Breast epithelium (tissue), 3 donors: ENCODE measurements at regions not wholly inside any gene's neighbourhood (a gene's known extent, or its start where the extent isn't known, plus 50 kb on each side); places are given as distances from the start of the nearest gene placed in this dataset.

ENCODE experiments used
- POLR2A ChIP-seq: fragments of 450-650 bp; IDR thresholded peaks from one replicate; pipeline ENCODE4 v1.6.1; 2016; ENCODE audit warnings: antibody characterized with exemption, mild to moderate bottlenecking, moderate library complexity
- TF ChIP-seq, protein P1 (sequence below), 3 donors: fragments of 450-650 bp; IDR thresholded peaks; one replicate each; pipeline ENCODE4 v1.5.1; 2016 to 2017; ENCODE audit warnings: antibody characterized with exemption in 3 of 3, mild to moderate bottlenecking in 3 of 3, moderate library complexity in 3 of 3

DNA sequence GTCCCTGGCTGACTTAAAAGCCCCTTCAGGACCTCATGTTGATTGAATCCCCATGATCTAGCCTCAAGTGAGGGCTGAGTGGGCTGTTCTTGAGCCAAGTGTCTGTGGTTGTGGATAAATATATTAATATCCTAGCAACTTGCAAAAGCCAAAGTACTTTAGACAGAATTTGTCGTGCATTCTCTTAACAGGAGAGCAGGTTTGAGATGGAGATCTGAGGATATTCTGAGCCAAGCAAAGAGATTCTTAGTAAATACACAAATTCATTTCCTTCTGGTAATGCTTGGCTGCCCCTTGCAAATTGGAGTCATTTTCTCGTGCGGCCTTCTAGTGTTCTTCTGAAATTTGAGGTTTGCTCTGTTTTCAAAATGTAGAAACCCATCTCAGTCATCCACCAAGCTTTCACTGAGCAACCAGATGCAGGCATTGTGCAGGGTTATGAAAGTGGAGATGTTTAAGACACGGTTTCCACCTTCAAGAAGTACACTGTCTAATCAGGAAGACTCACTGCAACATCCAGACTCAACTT is 242.1 kb upstream of the JUN start:
- TF ChIP-seq, protein P1, sequence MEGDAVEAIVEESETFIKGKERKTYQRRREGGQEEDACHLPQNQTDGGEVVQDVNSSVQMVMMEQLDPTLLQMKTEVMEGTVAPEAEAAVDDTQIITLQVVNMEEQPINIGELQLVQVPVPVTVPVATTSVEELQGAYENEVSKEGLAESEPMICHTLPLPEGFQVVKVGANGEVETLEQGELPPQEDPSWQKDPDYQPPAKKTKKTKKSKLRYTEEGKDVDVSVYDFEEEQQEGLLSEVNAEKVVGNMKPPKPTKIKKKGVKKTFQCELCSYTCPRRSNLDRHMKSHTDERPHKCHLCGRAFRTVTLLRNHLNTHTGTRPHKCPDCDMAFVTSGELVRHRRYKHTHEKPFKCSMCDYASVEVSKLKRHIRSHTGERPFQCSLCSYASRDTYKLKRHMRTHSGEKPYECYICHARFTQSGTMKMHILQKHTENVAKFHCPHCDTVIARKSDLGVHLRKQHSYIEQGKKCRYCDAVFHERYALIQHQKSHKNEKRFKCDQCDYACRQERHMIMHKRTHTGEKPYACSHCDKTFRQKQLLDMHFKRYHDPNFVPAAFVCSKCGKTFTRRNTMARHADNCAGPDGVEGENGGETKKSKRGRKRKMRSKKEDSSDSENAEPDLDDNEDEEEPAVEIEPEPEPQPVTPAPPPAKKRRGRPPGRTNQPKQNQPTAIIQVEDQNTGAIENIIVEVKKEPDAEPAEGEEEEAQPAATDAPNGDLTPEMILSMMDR (IDR thresholded peaks at IDR 0.05), result no peak
- no peak for TF ChIP-seq POLR2A
